ENCODE measurements at regions not wholly inside any gene's neighbourhood (a gene's known extent, or its start where the extent isn't known, plus 50 kb on each side); places are given as distances from the start of the nearest gene placed in this dataset.

DNA sequence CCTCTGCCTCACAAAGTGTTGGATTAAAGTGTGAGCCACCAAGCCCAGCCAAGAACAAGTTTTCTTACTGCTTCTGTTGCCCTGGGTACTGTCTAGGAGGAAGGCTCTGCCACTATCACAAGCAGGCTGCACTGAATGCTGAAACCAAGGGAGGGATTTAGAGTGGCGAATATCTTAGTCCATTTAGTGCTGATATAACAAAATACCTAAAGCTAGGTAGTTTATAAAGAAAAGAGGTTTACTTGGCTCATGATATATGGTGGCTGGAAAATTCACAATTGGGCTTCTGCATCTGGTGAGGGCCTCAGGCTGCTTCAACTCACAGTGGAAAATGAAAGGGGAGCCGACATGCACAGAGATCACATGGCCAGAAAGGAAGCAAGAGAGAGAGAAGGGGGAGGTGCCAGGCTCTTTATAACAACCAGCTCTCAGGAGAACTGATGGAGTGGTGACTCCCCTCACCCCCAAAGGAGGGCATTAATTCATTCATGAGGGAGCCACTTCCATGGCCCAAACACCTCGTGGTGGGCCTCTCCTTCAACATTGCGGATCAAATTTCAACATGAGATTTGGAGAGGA is 146.0 kb upstream of the SERPINE2 start:
- TF ChIP-seq, protein P1, sequence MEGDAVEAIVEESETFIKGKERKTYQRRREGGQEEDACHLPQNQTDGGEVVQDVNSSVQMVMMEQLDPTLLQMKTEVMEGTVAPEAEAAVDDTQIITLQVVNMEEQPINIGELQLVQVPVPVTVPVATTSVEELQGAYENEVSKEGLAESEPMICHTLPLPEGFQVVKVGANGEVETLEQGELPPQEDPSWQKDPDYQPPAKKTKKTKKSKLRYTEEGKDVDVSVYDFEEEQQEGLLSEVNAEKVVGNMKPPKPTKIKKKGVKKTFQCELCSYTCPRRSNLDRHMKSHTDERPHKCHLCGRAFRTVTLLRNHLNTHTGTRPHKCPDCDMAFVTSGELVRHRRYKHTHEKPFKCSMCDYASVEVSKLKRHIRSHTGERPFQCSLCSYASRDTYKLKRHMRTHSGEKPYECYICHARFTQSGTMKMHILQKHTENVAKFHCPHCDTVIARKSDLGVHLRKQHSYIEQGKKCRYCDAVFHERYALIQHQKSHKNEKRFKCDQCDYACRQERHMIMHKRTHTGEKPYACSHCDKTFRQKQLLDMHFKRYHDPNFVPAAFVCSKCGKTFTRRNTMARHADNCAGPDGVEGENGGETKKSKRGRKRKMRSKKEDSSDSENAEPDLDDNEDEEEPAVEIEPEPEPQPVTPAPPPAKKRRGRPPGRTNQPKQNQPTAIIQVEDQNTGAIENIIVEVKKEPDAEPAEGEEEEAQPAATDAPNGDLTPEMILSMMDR (conservative IDR thresholded peaks at IDR 0.05), result no peak
- WGBS (ENCODE audit: extremely low coverage, insufficient read length, low lambda C conversion rate), result no CpG with 5 or more reads among the region's 4 CpGs
- H3T11ph ChIP-seq (ENCODE audit: low read length), result no peak overlapping the region

More for the DNA sequence above, 146.0 kb upstream of the SERPINE2 start:
- Histone ChIP-seq H3K79me2 (ENCODE audit: insufficient read depth, low read length) (no peaks in the 10 kb centered on the region), H3K4me2 (ENCODE audit: insufficient read depth, insufficient read length, low read length) (no peak overlapping the region), H3K9ac (ENCODE audit: extremely low read depth, insufficient read length, low read length) (no peak overlapping the region), H3K56ac (ENCODE audit: insufficient read length, low read depth, low read length) (no peak overlapping the region), H2BK120ac (ENCODE audit: low read depth, low read length, poor library complexity, severe bottlenecking) (no peak overlapping the region), H3K23me2 (ENCODE audit: insufficient read length, low read depth, low read length, poor library complexity, severe bottlenecking) (no peaks in the 10 kb centered on the region), H3K14ac (ENCODE audit: insufficient read depth, low read length) (no peak overlapping the region), H2BK15ac (ENCODE audit: low read depth, low read length) (no peak overlapping the region), H3K23ac (ENCODE audit: insufficient read length, low read depth, low read length) (no peak overlapping the region), H4K8ac (replicated peaks; ENCODE audit: insufficient read length, low read depth, low read length) (no peak overlapping the region), H3K4ac (ENCODE audit: low read depth, low read length) (no peak overlapping the region), H3K79me1 (ENCODE audit: insufficient read depth, low read depth, low read length, poor library complexity, severe bottlenecking) (no peaks in the 10 kb centered on the region), H2AK5ac (ENCODE audit: insufficient read length, low read length) (no peak overlapping the region), H2AFZ (ENCODE audit: low read length) (no peak overlapping the region), H2BK5ac (ENCODE audit: insufficient read length, low read length) (no peak overlapping the region), H2BK20ac (ENCODE audit: low read depth, low read length, poor library complexity, severe bottlenecking) (no peak overlapping the region), H4K91ac (ENCODE audit: insufficient read length, low read depth, low read length) (no peak overlapping the region), H4K20me1 (ENCODE audit: control insufficient read depth, insufficient read depth, insufficient read length) (no peaks in the 10 kb centered on the region), H3K9me3 (ENCODE audit: control insufficient read depth, low read depth, low read length) (peaks cover 5% of the 10 kb centered on the region), H2BK12ac (ENCODE audit: insufficient read length, low read depth, low read length) (no peak overlapping the region), H3K27ac (ENCODE audit: insufficient read length, low read depth, low read length) (no peak overlapping the region), H4K5ac (ENCODE audit: insufficient read length, low read depth, low read length) (no peak overlapping the region), H3K27me3 (ENCODE audit: insufficient read depth, low read length) (no peaks in the 10 kb centered on the region), H3K4me1 (ENCODE audit: insufficient read depth, low read length) (no peaks in the 10 kb centered on the region), H3K18ac (ENCODE audit: insufficient read length, low read depth, low read length) (no peak overlapping the region)
- Mint-ChIP-seq H3K36me3 (ENCODE audit: insufficient read depth in 1 of 3, low read depth in 3 of 3) (no peaks in the 10 kb centered on the region; a peak in 1 of 7 replicates), H3K27me3 (ENCODE audit: low read depth) (no peaks in the 10 kb centered on the region; the same call in 1 of the 2 replicates), H3K9me3 (peaks cover 0 to 3% of the 10 kb centered on the region in 2 experiments; a peak in 2 of 5 replicates), H3K4me3 (no peak overlapping the region), H3K4me1 (peaks cover 5% of the 10 kb centered on the region in 2 experiments; a peak in 3 of 4 replicates), H3K27ac (no peak overlapping the region)
- DNase-seq, result no peak

Data from H9 (cell line).